Fibroblast of peridontal ligament (primary cell): ENCODE measurements at regions not wholly inside any gene's neighbourhood (a gene's known extent, or its start where the extent isn't known, plus 50 kb on each side); places are given as distances from the start of the nearest gene placed in this dataset.

Experiments used
- DNase-seq: peaks from one replicate; pipeline ENCODE4 v3.0.0-alpha.2; 2010; ENCODE audit errors: extremely low read depth

DNA sequence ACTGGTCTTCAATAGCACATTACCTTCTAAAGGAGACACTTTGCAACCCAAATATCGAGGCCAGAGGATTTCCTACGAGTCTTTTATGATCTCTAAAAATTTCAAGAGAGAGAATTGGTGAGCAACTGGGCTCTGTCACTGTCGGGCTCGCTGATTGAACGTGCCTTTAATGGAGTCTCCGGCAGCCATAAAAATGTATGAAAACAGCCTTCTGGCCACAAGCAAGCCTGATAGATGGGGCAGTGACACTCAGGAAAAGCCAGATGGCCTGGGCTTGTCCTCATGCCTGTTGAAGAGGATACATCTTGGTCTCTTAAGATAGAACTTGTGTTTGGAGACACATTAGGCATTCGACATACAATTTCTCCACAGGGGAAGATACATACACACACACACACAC, 419.5 kb upstream of the PROK2 start:
- DNase-seq = no peak

GRCh38 chr3:72203613-72204349, 418.8 kb upstream of the PROK2 start:
- DNase-seq = no peak

GRCh38 chr3:72203105-72203504, 418.2 kb upstream of the PROK2 start:
- DNase-seq = no peak

DNA sequence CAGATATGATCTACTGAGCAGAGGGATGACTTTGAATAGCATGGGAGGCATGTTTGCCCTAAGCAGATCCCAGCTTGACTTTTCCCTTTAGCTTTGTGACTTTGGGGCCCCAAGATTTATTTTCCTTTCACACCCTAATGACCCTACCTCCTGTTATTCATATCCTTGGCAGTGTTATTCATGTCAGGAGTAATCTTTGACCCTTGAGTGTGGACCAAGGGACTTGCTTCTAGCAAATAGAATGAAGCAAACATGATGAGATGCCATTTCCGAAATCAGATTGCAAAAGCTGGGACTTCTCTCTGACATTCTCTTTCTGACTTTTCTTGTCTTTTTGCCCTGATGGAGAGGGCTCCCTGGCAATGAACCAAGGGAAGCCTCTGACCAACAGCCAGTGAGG, 415.4 kb upstream of the PROK2 start:
- no peak for DNase-seq

- DNase-seq = no peak
Observed at GRCh38 chr3:72199530-72199929, 414.6 kb upstream of the PROK2 start.

- no peak for DNase-seq
Observed at GRCh38 chr3:72196377-72196929, 411.5 kb upstream of the PROK2 start.

GRCh38 chr3:72195895-72196294, 410.9 kb upstream of the PROK2 start:
- no peak for DNase-seq

DNA sequence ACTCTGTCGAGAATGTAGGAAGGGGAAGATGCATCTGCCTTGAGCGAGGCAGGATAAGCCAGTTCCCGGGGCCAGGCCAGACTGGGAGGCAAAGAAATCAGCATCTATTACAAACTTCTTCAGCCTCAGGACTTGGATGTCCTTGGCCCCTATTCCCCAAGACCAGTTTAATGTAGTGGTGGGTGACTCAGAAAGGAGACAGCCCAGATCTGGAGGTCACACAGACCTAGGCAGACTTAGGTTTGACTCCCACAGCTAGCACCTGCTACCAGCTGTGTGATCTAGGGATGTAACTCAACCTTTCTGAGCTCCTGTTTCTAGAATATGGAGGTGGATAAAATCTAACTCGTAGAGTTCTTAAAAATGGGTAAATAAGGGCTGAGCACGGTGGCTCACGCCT, 409.5 kb upstream of the PROK2 start:
- no peak for DNase-seq

DNA sequence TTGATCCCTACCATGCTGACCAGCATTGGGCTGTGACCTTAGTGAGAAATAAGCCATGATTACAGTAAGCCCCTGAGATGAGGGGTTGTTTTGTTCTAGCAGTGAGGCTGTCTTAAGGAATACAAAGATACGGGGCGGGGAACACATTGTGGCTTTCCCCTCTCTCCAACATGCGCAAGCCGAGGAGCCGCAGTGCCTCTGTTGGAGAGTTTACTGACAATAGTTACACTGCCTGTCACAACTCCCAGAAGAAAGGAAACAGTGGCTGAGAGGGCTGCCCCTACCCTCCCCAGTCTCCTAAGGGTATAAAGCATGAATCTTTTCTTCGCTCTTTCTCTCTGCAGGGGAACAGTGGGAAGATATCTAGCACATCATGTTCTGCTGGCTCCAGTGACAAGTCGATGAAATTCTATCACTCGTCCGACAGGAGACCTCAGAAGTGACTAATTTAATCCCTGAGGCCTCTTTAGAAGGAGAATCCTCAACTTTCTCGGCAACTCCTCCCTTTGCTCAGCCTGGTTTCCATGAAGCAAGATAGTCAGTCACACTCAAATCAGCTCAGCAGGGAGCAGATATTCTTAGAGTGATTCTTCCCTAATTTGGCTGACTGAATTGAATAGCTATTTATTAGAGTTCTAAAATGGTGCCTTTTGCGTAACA, 409.0 kb upstream of the PROK2 start:
- no peak for DNase-seq

DNA sequence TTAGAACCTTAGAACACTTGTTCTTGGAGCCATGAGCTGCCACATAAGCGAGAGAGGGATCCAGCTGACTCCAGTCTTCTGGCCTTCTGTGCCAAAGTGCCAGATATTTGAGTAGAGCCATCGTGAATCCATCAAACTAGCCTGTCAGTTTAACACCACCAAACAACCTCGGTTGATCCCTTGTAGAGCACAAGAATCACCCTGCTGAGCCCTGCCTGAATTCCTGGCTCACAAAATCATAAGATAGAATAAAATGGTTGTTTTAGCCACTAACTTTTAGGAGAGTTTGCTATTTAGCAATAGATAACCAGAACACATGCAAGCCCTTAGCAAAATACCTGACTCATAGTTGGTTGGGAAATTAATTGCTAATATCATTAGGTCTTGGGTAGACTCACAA, 407.6 kb upstream of the PROK2 start:
- DNase-seq = no peak

- DNase-seq = peak; percentile 10
Observed at GRCh38 chr3:72191209-72191960, 406.4 kb upstream of the PROK2 start.

DNA sequence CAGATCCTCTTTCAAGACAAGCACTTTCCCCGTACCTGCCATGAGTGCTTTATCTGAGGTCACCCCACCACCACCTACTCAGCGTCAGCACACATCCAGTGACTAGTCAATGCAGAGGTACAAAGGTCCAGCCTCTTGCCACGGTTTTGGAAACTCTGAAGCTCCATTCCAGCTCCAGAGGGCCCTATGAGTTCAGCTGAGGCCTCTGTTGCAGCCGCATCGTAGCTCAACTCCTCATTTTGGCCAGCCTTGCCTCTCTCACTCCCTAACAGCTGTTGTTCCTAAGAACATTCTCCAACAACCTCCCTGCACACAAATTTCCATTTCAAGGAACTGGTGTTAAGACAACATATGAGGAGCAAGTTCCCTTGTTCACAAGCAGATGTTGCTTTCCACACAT, 405.1 kb upstream of the PROK2 start:
- no peak for DNase-seq

- no peak for DNase-seq
Observed at GRCh38 chr3:72189339-72189738, 404.4 kb upstream of the PROK2 start.

- DNase-seq = no peak
Observed at GRCh38 chr3:72188536-72188935, 403.6 kb upstream of the PROK2 start.

GRCh38 chr3:72187131-72187530, 402.2 kb upstream of the PROK2 start:
- no peak for DNase-seq

- DNase-seq = peak; percentile 62
Observed at GRCh38 chr3:72186400-72186855, 401.5 kb upstream of the PROK2 start.

- DNase-seq = peak; percentile 80
Observed at GRCh38 chr3:72185549-72186399, 400.8 kb upstream of the PROK2 start.

DNA sequence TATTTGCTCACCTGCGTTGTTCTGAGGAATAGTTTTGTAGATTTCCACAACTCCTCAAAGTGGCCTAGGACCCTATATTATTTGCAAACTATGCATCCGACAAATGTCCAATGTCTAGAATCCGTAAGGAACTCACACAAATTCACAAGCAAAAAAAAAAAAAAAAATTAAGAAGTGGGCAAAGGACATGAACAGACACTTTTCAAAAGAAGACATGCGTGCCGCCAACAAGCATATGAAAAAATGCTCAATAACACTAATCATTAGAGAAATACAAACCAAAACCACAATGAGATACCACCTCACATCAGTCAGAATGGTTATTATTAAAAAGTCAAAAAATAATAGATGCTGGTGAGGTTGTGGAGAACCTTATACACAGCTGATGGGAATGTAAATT, 398.5 kb upstream of the PROK2 start:
- no peak for DNase-seq

GRCh38 chr3:72182206-72182605, 397.3 kb upstream of the PROK2 start:
- DNase-seq = no peak

DNA sequence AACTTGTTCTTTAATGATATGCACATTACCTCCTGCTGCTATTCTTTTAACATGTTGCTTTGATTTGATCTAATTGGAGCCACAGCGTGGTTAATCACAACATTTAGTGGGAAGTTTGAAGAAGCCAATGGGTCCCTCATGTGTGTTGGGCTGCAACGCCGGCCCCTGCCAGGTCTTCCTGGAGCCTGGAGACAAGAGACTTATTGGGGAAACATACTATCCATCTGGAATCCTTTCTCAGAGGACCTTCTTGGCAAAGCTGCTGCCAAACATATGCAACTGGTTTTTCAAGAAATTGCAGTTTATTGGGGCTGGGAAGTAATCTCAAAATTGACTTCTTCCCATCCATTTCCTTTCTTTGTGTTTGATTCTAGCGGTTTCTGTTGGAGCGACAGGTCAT, 396.3 kb upstream of the PROK2 start:
- peak; percentile 40 for DNase-seq

DNA sequence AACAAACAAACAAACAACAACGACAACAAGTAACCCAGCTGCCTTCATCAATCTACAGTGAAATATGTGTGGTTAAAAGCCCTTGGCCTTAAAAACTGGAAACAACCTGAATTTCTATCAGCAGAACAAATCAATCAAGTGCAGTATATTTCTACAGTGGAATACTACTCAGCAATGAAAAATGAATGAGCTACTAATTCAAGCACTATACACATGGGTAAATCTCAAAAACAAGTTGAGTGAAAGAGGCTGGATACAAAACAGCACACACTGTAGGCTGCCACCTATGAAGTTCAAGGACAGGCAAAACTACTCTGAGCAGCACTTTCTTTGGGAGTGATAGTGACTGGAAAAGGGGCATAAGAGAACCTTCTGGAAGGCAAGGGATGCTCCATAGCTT, 395.5 kb upstream of the PROK2 start:
- DNase-seq = no peak

GRCh38 chr3:72179107-72179464, 394.1 kb upstream of the PROK2 start:
- DNase-seq = no peak
